Cardiac muscle cell (in vitro differentiated cells and primary cell): ENCODE measurements at regions not wholly inside any gene's neighbourhood (a gene's known extent, or its start where the extent isn't known, plus 50 kb on each side); places are given as distances from the start of the nearest gene placed in this dataset.
A peak's percentile ranks its signal among the peaks of the same experiment; 100 is the strongest.
"Not testable (repeated sequence)": the region's sequence is repeated elsewhere in the genome, so short reads cannot be mapped to it uniquely, and the experiment has no call there.

Experiments
- DNase-seq, 2 donors: peaks; one replicate each; pipeline versions ENCODE4 v3.0.0 to v3.0.0-alpha.2; 2010 to 2017; ENCODE audit warnings: low read depth in 1 of 2, low spot score in 1 of 2
- H3K27ac ChIP-seq: fragments of 200-600 bp; sonication (generic); 2 replicates; pipeline ENCODE4 v1.5.1; 2016
- H3K27me3 ChIP-seq: fragments of 200-600 bp; sonication (generic); 2 replicates; pipeline ENCODE4 v1.6.0; 2016; ENCODE audit warnings: control low read depth
- H3K36me3 ChIP-seq: fragments of 200-600 bp; sonication (generic); 2 replicates; pipeline ENCODE4 v1.5.1; 2016; ENCODE audit warnings: control low read depth
- H3K4me1 ChIP-seq: fragments of 200-600 bp; sonication (generic); 2 replicates; pipeline ENCODE4 v1.8.1; 2017; ENCODE audit warnings: low read depth, mild to moderate bottlenecking, mixed run types
- H3K4me3 ChIP-seq: fragments of 200-600 bp; sonication (generic); 2 replicates; pipeline ENCODE4 v1.5.1; 2016; ENCODE audit warnings: mild to moderate bottlenecking
- H3K9me3 ChIP-seq: fragments of 200-600 bp; sonication (generic); 2 replicates; pipeline ENCODE4 v1.5.1; 2017; ENCODE audit warnings: low read depth, mild to moderate bottlenecking, control low read depth
- CTCF ChIP-seq: IDR thresholded peaks from 2 replicates; pipeline ENCODE4 v1.5.1; 2012; ENCODE audit warnings: low read depth, mild to moderate bottlenecking, low read length

DNA sequence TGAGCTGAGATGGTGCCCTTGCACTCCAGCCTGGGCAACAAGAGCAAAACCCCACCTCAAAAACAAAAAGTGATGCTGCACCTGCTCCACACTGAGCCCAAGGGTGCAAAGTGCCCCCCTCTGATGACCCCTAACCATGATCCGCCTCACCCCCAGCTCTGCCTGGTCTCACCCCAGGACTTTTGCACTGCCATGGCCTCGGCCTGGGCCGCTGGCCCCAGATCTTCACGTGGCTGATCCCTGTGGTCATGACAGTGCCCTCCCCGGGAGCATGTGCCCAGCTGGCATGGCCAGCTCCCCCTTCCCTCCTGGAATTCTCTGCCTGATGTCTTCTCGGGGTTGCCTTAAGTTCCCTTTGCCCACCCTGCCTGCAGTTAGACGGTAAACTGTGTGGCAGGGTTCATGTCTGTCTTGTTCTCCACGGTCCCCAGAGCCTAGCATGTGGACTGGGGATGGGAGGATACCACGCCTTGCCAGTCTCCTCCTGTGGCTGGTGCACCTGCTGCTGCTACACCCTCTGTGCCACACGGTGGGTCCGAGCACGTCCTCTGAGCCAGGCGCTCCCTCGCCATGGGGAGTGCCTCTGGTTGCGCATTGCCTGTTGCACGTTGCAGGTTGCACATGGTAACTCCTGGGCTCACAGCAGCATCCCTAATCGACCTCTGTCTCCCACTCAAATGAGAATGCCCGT, 77.4 kb upstream of the PPP1R26 start:
- no peak for TF ChIP-seq CTCF
- Histone ChIP-seq H3K27ac (no peak overlapping the region), H3K4me3 (no peak overlapping the region), H3K4me1 (no peaks in the 10 kb centered on the region), H3K9me3 (no peaks in the 10 kb centered on the region), H3K27me3 (no peaks in the 10 kb centered on the region), H3K36me3 (no peaks in the 10 kb centered on the region)
- no peak for DNase-seq

GRCh38 chr9:135402739-135403695, 76.6 kb upstream of the PPP1R26 start:
- peak in 1 of 2 donors; percentile 36 for DNase-seq
- H3K4me3 ChIP-seq: no peak overlapping the region
- no peak for TF ChIP-seq CTCF
- no peaks in the 10 kb centered on the region for H3K4me1 ChIP-seq
- H3K27me3 ChIP-seq: no peaks in the 10 kb centered on the region
- H3K9me3 ChIP-seq: no peaks in the 10 kb centered on the region
- H3K36me3 ChIP-seq: no peaks in the 10 kb centered on the region
- no peak overlapping the region for H3K27ac ChIP-seq

DNA sequence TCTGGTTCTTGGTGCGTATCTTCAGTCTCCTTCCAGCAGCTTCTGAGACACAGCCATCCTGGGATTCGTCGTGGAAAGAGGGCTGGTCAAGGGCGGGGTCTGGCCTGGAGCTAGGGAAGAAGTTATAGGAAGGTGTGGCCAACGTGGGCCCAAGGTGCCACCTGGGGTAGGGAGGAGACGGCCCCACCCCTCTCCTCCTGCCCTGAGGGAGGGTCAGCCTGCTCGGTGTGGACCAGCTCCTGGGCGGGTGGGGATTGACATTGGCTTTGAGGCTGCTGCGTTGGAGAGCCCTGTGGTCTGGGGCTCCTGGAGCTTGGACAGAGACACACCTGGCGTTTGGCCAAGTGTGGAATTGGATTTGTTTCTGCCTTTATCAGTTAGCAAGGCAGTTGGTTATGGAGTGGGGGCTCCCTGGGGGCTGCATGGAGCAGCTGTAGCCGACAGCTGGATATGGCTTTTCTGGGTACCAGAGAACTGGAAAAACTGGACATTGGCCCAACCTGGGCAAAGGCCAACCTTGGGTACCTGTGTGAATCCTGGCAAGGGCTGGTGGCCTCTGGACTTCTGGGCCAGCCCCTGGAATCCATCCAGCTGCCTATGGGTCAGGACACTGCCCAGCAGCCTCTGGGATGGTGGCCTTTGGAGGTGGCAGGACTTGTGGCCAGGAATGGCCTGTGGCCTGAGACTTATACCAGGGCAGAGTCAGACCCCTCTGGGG, 75.7 kb upstream of the PPP1R26 start:
- H3K9me3 ChIP-seq: no peaks in the 10 kb centered on the region
- H3K27ac ChIP-seq: no peak overlapping the region
- no peak overlapping the region for H3K4me3 ChIP-seq
- H3K36me3 ChIP-seq: no peaks in the 10 kb centered on the region
- no peak for TF ChIP-seq CTCF
- H3K27me3 ChIP-seq: no peaks in the 10 kb centered on the region
- H3K4me1 ChIP-seq: no peaks in the 10 kb centered on the region
- DNase-seq: peak; percentile 5 to 44

DNA sequence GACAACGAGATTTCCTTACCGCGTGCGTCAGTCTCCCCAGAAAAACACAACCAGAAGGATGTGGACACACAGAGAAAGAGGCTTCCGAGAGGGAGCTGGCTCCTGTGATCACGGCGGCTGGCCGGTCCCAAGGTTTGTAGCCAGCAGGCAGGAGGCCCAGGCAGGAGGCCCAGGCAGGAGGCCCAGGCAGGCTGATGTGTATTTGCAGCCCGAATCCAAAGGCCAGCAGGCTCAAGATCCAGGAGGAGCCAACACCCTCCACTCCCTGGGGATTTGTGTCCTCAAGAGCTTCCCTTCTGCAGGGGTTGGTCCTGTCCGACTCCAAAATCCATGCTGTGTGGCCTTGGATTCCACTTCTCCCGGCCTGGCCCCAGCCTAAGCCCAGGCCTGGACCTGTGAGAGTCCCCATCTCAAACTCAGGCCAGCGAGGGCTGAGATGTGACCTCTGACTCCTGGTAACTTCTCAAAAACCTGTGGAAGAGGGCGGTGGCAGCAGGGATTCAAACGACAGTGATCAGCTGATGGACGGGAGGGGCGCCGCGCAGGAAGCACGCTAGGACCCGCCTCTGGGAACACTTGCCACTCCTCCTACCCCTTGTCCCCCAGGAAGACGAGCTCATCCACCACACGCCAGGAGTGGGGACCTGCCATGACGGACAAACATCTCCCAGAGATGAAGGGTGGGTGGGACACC, 75.0 kb upstream of the PPP1R26 start:
- Histone ChIP-seq H3K27me3 (no peaks in the 10 kb centered on the region), H3K9me3 (no peaks in the 10 kb centered on the region)
- TF ChIP-seq CTCF: no peak

DNA sequence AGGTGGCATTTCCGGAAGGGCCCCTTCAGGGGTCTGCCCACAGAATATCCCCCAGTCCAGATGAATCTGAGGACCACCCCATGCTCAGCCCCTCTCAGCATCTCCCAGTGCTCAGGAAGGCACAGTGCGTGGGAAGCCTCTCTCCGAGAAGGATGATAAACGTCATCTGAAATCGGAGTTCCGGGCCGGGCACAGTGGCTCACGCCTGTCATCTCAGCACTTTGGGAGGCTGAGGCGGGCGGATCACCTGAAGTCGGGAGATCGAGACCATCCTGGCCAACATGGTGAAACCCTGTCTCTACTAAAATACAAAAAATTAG, 74.5 kb upstream of the PPP1R26 start:
- not testable (repeated sequence) for DNase-seq, H3K9me3 ChIP-seq, H3K27ac ChIP-seq, H3K36me3 ChIP-seq, H3K27me3 ChIP-seq, H3K4me3 ChIP-seq, H3K4me1 ChIP-seq

More for the DNA sequence above, 75.0 kb upstream of the PPP1R26 start:
- no peak for DNase-seq
- Histone ChIP-seq H3K36me3 (no peaks in the 10 kb centered on the region), H3K4me1 (no peaks in the 10 kb centered on the region), H3K4me3 (no peak overlapping the region), H3K27ac (no peak overlapping the region)
